RKO (cell line): ENCODE measurements at regions not wholly inside any gene's neighbourhood (a gene's known extent, or its start where the extent isn't known, plus 50 kb on each side); places are given as distances from the start of the nearest gene placed in this dataset.
"Not testable (repeated sequence)": the region's sequence is repeated elsewhere in the genome, so short reads cannot be mapped to it uniquely, and the experiment has no call there.

Source experiments
- DNase-seq: peaks from one replicate; pipeline ENCODE4 v3.0.0-alpha.2; 2016; ENCODE audit warnings: low spot score

DNA sequence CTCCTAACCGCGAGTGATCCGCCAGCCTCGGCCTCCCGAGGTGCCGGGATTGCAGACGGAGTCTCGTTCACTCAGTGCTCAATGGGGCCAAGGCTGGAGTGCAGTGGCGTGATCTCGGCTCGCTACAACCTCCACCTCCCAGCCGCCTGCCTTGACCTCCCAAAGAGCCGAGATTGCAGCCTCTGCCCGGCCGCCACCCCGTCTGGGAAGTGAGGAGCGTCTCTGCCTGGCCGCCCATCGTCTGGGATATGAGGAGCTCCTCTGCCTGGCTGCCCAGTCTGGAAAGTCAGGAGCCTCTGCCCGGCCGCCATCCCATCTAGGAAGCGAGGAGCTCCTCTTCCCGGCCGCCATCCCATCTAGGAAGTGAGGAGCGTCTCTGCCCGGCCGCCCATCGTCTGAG lies 58.8 kb upstream of the ANKRD30BL start:
- not testable (repeated sequence) for DNase-seq

- DNase-seq: not testable (repeated sequence)
Measured at GRCh38 chr2:132221886-132222285, 60.1 kb upstream of the ANKRD30BL start.

- DNase-seq: no peak
Measured at GRCh38 chr2:132252191-132252893, 90.6 kb upstream of the ANKRD30BL start.

DNA sequence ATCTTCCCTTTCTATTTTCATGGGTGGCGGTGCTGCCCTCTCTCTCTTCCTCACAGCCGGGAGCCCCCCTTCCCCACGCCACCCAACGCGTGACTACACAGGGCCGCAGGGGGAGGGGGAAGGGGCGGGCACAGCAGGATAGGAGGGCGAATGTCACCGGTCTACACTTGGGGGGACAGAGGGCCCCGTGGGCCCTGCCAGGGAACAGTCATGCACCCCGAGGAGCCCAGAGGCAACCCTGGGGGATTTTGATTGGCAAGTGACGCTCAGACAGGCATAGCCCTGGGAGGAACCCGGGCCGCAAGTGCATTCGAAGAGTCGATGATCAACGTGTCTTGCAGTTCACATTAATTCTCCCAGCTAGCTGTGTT lies 91.1 kb upstream of the ANKRD30BL start:
- DNase-seq: no peak

- DNase-seq: no peak
Measured at GRCh38 chr2:132253496-132254305, 91.9 kb upstream of the ANKRD30BL start.

GRCh38 chr2:132254306-132254919 lies 92.7 kb upstream of the ANKRD30BL start:
- DNase-seq: not testable (repeated sequence)

GRCh38 chr2:132255714-132256113 lies 94.0 kb upstream of the ANKRD30BL start:
- DNase-seq: no peak

DNA sequence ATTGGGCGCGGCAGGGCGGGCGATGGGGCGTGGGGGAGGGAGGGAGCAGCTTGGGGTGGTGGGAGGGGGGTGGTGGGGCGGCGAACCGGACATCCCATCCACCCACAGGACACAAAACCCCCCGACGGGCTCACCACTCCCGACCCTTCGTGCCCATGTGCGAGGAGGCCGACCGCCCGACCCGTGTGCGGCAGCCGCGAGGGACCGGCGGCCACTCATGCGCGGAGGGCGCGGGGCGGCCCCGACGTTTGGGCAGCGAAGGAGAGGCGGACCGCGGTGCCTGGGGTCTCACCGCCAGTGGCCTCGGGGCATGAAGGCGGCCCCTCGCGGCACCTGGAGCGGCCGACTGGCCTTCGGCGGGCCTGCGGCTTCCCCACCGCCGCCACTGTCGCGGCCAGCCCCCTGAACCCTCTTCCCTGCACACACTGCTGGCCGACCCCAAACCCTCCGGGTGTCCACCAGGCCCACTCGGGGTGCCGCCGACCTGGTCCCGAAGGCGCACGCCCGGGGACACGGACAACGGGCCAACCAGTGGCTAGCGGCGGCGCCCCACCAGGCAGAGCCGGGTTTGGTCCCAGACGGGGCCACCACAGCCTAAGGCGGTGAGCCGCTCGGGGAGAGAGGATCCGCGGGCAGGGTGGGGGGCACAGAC lies 94.6 kb upstream of the ANKRD30BL start:
- no peak for DNase-seq

- DNase-seq: not testable (repeated sequence)
Measured at GRCh38 chr2:132256903-132257300, 95.2 kb upstream of the ANKRD30BL start.

DNA sequence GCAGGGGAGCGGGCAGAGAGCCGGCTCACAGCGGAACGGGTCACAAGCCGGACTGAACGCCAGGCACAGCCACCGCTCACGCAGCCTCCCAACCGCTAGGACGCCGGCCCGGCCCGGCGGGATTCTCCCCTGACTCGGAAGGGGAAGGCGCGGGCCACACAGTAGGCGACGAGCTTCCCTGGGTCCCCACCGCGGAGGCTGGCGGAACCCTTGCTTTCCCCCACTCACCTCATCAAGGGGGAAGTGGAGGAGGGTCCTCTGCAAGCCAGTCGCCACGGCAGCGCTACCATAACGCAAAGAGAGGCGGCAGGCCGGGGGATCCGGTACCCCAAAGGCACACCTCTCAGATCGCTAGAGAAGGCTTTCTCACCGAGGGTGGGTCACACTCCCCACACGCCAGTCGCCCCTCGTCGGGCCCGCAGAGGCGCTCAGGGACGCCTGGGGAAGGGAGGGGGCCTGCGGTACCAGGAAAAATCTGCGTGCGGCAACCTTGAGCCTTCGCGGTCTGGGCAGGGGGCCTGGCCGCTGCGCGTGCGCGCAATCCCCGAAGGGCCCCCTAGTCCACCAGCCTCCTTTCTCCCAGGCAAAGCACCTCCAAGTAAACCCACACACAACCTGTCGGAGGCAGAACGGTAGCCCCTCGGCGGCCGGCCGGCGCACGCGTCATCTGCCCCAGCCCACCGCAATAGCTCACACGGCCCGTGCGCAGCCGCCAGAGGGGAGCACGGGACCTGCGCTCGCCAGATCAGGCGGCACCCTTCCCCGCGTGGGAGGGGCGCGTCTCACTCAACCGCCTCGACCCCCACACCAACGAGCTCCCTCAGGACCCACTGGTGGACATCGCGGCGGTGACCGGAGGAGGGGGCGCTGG lies 95.8 kb upstream of the ANKRD30BL start:
- not testable (repeated sequence) for DNase-seq

GRCh38 chr2:132259276-132259675 lies 97.5 kb upstream of the ANKRD30BL start:
- DNase-seq: not testable (repeated sequence)

GRCh38 chr2:132265595-132265994 lies 103.8 kb upstream of the ANKRD30BL start:
- not testable (repeated sequence) for DNase-seq

GRCh38 chr2:132267105-132267497 lies 105.3 kb upstream of the ANKRD30BL start:
- no peak for DNase-seq

DNA sequence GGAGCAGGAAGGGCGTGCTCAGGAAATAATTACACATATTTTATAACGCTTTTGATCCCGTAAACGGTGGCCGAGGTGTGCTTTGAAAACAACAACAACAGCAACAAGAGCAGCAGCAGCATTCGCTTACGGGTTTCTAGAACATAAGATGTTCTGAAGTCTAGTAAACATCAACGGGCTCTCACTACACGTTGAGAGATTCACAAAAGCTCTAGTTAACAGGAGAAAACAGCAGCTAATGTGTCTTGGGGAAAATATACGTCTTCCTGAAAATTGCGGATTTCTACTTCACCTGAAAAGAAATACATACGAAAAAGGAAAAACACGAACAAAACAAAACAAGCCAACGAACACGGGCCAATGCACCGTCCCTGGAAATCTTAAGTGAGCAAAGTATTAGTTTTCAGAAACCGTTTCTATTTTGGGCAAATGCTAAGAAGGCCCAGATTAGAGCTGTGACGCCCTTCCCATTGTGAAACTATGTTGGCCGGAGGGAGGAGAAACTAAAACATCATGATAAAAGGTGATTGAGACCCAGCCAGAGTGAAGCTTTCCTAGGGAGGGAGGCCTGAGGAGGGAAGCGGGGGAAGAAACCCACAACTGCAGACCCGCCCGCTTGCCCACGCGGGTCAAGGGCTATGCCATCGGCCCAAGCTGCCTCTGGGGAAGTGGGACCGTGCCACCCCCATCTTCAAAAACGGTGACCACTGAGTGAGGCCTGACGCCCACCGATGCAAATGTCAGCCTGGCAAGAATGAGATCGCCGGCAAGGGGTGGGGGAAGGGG lies 105.9 kb upstream of the ANKRD30BL start:
- DNase-seq: not testable (repeated sequence)

- DNase-seq: peak; percentile 34
Measured at GRCh38 chr2:132268284-132268976, 106.7 kb upstream of the ANKRD30BL start.

- no peak for DNase-seq
Measured at GRCh38 chr2:132268977-132269523, 107.3 kb upstream of the ANKRD30BL start.

GRCh38 chr2:132270255-132270654 lies 108.5 kb upstream of the ANKRD30BL start:
- no peak for DNase-seq

GRCh38 chr2:132270981-132271546 lies 109.3 kb upstream of the ANKRD30BL start:
- no peak for DNase-seq

GRCh38 chr2:132271794-132272193 lies 110.0 kb upstream of the ANKRD30BL start:
- DNase-seq: not testable (repeated sequence)
